ENCODE measurements at regions not wholly inside any gene's neighbourhood (a gene's known extent, or its start where the extent isn't known, plus 50 kb on each side); places are given as distances from the start of the nearest gene placed in this dataset.
"Not testable (repeated sequence)": the region's sequence is repeated elsewhere in the genome, so short reads cannot be mapped to it uniquely, and the experiment has no call there.

- not testable (repeated sequence) for TF ChIP-seq EZH2 (IDR thresholded peaks at IDR 0.05; ENCODE audit: low read length, unreplicated experiment); CTCF (conservative IDR thresholded peaks at IDR 0.05; ENCODE audit: low read depth, low read length); EZH2phosphoT487 (IDR thresholded peaks at IDR 0.05; ENCODE audit: borderline replicate concordance, low read length)
Observed at GRCh38 chr6:68122975-68123374, 512.1 kb upstream of the ADGRB3 start.
